Colonic mucosa (tissue), 4 donors: ENCODE measurements at regions not wholly inside any gene's neighbourhood (a gene's known extent, or its start where the extent isn't known, plus 50 kb on each side); places are given as distances from the start of the nearest gene placed in this dataset.
A peak's percentile ranks its signal among the peaks of the same experiment; 100 is the strongest.

Experiments used
- DNase-seq: peaks from one replicate; pipeline ENCODE4 v3.0.0-alpha.2; 2020
- H3K27ac ChIP-seq: fragments of 200-600 bp; one replicate; pipeline ENCODE4 v1.8.0; 2021
- H3K27me3 ChIP-seq: fragments of 200-600 bp; one replicate; pipeline ENCODE4 v1.8.0; 2021
- H3K36me3 ChIP-seq: fragments of 200-600 bp; one replicate; pipeline ENCODE4 v1.8.0; 2021
- H3K4me1 ChIP-seq: fragments of 200-600 bp; one replicate; pipeline ENCODE4 v1.8.0; 2021; ENCODE audit warnings: mild to moderate bottlenecking
- H3K4me3 ChIP-seq: fragments of 200-600 bp; one replicate; pipeline ENCODE4 v1.8.0; 2021
- H3K9ac ChIP-seq, 2 donors: one replicate each; pipeline ENCODE4 v1.7.0; 2013; ENCODE audit warnings: control low read depth in 2 of 2, low read depth in 2 of 2, low read length in 2 of 2
- H3K9me3 ChIP-seq: fragments of 200-600 bp; one replicate; pipeline ENCODE4 v1.8.0; 2021
- intact Hi-C: fragments of 100-400 bp; cut with DNase I; formaldehyde crosslinking; loops from one replicate; pipeline ENCODE4 v1.14.1; 2022
- TF ChIP-seq, protein P1 (sequence below): fragments of 200-600 bp; IDR thresholded peaks from one replicate; pipeline ENCODE4 v1.8.0; 2022; ENCODE audit warnings: antibody characterized with exemption, mild to moderate bottlenecking
- donor health status: healthy.
- donor health status: DM: no; HTN: no; CAD: no.
- donor health status: DM: no; HTN: no; CAD: no.

DNA sequence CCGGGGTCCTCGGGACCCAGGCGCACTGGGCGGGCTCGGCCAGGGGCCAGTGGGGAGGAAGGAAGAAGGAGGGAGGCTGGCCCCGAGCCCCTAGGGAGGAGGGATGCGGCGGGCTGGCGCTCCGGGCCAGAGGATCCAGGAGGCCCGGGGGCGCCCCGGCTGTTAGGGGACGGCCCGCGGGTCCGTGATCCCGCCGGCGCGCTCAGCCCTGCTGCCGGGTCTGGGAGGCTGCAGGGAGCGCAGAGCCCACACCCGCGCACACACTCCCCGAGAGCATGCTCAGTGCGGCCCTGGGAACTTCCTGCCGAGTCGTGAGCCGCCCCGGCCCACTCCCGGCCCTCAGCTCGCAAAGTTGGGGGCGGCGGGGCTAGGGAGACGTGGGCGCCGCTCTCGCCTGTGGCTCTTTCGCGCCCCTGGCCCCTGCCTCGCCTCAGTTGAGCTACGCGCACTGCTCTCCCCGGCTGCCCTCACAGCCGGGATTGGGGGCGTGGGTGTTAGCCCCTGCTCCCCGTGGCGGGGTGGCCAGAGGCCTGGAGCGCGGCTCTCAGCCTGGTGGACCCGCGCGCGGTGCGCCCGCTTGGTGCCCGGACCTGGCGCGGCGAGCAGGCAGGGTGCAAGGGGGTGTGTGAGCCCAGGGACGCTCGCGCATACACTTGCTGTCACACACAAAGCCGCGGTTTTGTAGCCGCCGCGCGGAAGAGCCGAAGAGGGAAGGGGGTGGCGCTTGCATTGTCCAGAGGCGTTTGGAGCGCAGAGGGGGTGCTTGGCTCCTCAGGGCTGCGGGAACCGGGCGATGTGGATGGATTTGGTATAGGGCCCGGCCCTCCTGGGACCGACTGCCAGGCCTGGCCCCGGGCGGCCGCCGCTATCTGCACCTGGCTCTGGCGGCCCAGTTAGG lies 132.9 kb upstream of the MGAT5 start:
- Histone ChIP-seq H3K4me1 (peaks cover 15% of the 10 kb centered on the region), H3K36me3 (no peaks in the 10 kb centered on the region), H3K9me3 (no peaks in the 10 kb centered on the region), H3K27ac (peak overlapping the region; percentile 91), H3K9ac (peak overlapping the region; percentile 71 to 75), H3K27me3 (no peaks in the 10 kb centered on the region), H3K4me3 (peak overlapping the region; percentile 95)
- DNase-seq = peak; percentile 67
- TF ChIP-seq, protein P1, sequence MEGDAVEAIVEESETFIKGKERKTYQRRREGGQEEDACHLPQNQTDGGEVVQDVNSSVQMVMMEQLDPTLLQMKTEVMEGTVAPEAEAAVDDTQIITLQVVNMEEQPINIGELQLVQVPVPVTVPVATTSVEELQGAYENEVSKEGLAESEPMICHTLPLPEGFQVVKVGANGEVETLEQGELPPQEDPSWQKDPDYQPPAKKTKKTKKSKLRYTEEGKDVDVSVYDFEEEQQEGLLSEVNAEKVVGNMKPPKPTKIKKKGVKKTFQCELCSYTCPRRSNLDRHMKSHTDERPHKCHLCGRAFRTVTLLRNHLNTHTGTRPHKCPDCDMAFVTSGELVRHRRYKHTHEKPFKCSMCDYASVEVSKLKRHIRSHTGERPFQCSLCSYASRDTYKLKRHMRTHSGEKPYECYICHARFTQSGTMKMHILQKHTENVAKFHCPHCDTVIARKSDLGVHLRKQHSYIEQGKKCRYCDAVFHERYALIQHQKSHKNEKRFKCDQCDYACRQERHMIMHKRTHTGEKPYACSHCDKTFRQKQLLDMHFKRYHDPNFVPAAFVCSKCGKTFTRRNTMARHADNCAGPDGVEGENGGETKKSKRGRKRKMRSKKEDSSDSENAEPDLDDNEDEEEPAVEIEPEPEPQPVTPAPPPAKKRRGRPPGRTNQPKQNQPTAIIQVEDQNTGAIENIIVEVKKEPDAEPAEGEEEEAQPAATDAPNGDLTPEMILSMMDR = no peak
- intact Hi-C loops = no loop called here

DNA sequence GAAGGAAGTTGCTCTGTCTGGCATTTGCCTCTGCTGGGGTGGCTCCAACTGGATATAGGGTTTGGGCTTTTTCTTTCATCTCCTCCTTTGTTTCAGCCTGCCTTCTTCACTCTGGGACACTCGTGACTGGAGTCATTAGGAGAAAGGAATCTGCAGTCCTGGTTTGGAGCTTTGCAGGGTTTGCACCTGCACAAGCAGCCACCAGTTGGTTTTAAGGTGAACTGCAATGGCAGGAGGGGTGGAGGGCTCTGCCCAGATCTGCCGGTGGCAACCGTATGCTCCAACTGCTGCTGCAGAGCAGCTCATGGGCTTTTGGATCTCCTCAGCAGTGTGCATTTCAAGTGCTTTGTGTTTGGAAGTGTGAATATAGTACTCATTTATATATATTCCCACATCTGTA lies 131.3 kb upstream of the MGAT5 start:
- Histone ChIP-seq H3K9ac (no peak overlapping the region), H3K36me3 (no peaks in the 10 kb centered on the region), H3K4me3 (no peak overlapping the region), H3K4me1 (peaks cover 15% of the 10 kb centered on the region), H3K27ac (no peak overlapping the region), H3K27me3 (no peaks in the 10 kb centered on the region), H3K9me3 (no peaks in the 10 kb centered on the region)
- TF ChIP-seq, protein P1 = no peak
- DNase-seq = no peak
- intact Hi-C loops = no loop called here

DNA sequence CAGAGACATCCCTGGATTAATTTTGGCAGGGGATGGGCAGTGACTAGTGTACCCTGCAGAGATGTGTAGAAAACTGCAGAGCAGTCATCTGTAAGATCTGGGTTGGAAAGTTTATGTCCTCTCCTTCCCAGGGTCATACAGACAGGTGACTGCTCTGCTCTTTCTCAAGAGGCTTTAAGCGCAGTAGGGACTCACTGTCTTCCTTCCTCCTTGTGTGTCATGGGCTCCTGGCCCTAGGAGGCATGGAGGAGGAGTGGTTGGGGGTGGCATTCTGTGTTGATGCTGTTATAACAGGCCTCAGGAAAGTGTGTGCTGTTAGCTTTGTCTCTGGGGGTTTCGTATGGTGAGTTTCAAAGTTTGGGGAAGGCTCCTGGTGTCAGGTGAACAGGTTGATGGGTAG lies 130.5 kb upstream of the MGAT5 start:
- no peak overlapping the region for H3K9ac ChIP-seq
- H3K27ac ChIP-seq = no peak overlapping the region
- H3K4me3 ChIP-seq = no peak overlapping the region
- H3K4me1 ChIP-seq = peaks cover 15% of the 10 kb centered on the region
- DNase-seq = no peak
- no peaks in the 10 kb centered on the region for H3K36me3 ChIP-seq
- intact Hi-C loops = no loop called here
- TF ChIP-seq, protein P1 = no peak
- H3K27me3 ChIP-seq = no peaks in the 10 kb centered on the region
- H3K9me3 ChIP-seq = no peaks in the 10 kb centered on the region

DNA sequence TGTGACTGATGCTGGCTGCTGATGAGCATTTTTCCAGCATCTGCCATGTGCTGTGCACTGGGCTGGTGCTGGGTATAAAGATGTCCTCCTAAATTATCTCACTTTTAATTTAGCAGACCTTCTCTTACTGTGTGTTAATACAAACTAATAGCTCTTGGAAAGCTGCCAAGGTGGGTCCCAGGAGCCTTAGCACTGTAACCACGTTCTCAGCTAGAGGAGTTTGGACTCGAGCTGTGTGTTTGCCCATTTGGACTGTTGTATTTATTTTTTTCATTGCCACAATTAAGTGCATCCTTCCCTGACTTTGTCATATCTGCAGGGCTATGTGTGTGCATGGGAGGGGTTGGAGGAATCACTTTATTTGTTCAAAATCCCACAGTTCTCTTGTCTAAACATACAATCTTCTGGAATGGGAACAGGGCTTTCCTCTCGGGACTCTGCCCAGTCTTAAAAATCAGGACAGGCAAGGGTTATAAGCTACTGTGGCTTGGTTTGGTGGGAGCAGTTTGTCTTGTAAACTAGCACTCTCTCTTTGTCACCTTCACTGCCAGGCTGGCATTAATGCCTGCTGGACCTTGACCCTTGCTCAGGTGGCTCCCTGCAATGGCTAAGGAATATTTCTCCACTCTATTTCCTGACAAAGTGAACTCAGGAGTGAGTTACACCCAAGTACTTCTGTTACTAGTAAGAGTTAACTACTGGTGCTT lies 129.7 kb upstream of the MGAT5 start:
- Histone ChIP-seq H3K4me3 (no peak overlapping the region), H3K9me3 (no peaks in the 10 kb centered on the region), H3K4me1 (peaks cover 11% of the 10 kb centered on the region), H3K27me3 (no peaks in the 10 kb centered on the region), H3K36me3 (no peaks in the 10 kb centered on the region), H3K9ac (peak overlapping the region in 1 of 2 donors; percentile 9), H3K27ac (peak overlapping the region; percentile 44)
- intact Hi-C loops = no loop called here
- peak; percentile 77 for DNase-seq
- TF ChIP-seq, protein P1 = no peak

DNA sequence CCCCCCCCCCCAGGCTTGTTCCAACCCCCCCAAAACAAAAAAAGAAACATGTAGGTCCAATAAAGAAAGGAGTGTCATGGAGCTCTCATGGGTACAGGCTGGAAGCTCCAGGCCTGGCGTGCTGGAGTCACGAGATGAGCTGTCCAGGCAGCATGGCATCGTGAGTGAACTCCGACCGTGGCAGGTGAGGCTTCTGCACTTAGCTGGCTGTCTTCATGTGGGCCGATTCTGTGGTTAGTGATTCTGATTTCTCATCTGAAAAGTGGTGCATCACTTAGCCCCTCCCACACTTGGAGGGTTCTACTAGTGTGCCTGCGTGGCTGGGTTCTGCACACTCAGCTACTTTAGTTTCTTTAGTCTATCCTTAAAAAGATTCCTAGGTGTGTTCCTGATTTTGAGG lies 126.4 kb upstream of the MGAT5 start:
- no peak overlapping the region for H3K9ac ChIP-seq
- H3K9me3 ChIP-seq = no peaks in the 10 kb centered on the region
- H3K27me3 ChIP-seq = no peaks in the 10 kb centered on the region
- no peak overlapping the region for H3K4me3 ChIP-seq
- peaks cover 4% of the 10 kb centered on the region for H3K4me1 ChIP-seq
- TF ChIP-seq, protein P1 = no peak
- H3K36me3 ChIP-seq = no peaks in the 10 kb centered on the region
- H3K27ac ChIP-seq = no peak overlapping the region
- no peak for DNase-seq
- intact Hi-C loops = no loop called here
